Esophagus squamous epithelium (tissue), 5 donors: ENCODE measurements at regions not wholly inside any gene's neighbourhood (a gene's known extent, or its start where the extent isn't known, plus 50 kb on each side); places are given as distances from the start of the nearest gene placed in this dataset.
"Not testable (repeated sequence)": the region's sequence is repeated elsewhere in the genome, so short reads cannot be mapped to it uniquely, and the experiment has no call there.

ENCODE experiments used
- DNase-seq: peaks from one replicate; lab custom pipeline; 2025; lab: John Stamatoyannopoulos, UW
- H3K27ac ChIP-seq, 4 donors: fragments of 200-600 bp; sonication (generic); one replicate each; pipeline ENCODE4 v1.5.1; 2016 to 2019; ENCODE audit warnings: mild to moderate bottlenecking in 1 of 4
- H3K27me3 ChIP-seq, 4 donors: fragments of 200-600 bp; sonication (generic); 1 replicate in 3 of 4; 2 replicates in 1 of 4; pipeline versions ENCODE4 v1.5.1 to v1.6.0; 2017 to 2021; ENCODE audit warnings: antibody characterized with exemption in 1 of 4
- H3K36me3 ChIP-seq, 3 donors: fragments of 200-600 bp; sonication (generic); one replicate each; pipeline ENCODE4 v1.5.1; 2016 to 2019
- H3K4me1 ChIP-seq, 3 donors: fragments of 200-600 bp; sonication (generic); one replicate each; pipeline ENCODE4 v1.5.1; 2017 to 2019
- H3K4me3 ChIP-seq, 4 donors: fragments of 200-600 bp; sonication (generic); 1 replicate in 3 of 4; 2 replicates in 1 of 4; pipeline ENCODE4 v1.5.1; 2016 to 2019; ENCODE audit warnings: mild to moderate bottlenecking in 2 of 4, moderate library complexity in 1 of 4
- H3K9me3 ChIP-seq, 3 donors: fragments of 200-600 bp; sonication (generic); one replicate each; pipeline ENCODE4 v1.5.1; 2016 to 2019
- CTCF ChIP-seq, 6 experiments: fragments of 450-650 bp in 4 of 6; fragments of 200-600 bp in 2 of 6; sonication (generic) in 2 of 6; IDR thresholded peaks; one replicate each; pipeline ENCODE4 v1.5.1; 2016 to 2019; ENCODE audit warnings: antibody characterized with exemption in 6 of 6, mild to moderate bottlenecking in 4 of 6, moderate library complexity in 4 of 6
- POLR2A ChIP-seq, 4 donors: fragments of 450-650 bp; IDR thresholded peaks; one replicate each; pipeline ENCODE4 v1.6.1; 2017; ENCODE audit warnings: antibody characterized with exemption in 4 of 4, mild to moderate bottlenecking in 4 of 4, moderate library complexity in 3 of 4
- WGBS, 2 donors: methylation state at CpG; one replicate each; pipeline ENCODE4 v1.1.5; 2018; 5-methylcytosine and 5-hydroxymethylcytosine counted together
- intact Hi-C: fragments of 100-400 bp; cut with DNase I; formaldehyde crosslinking; loops from one replicate; pipeline ENCODE4 v1.15.0; 2022
- donor health status: DM: yes; HTN: yes; CAD: no.

- 80 to 83% methylated on average over 1 of the region's 1 CpG for WGBS, 2 donors
- TF ChIP-seq CTCF (IDR thresholded peaks at IDR 0.05) (no peak), POLR2A (IDR thresholded peaks at IDR 0.05) (no peak)
Observed at GRCh38 chr14:34085695-34086094, 134.8 kb upstream of the EGLN3 start.

GRCh38 chr14:34081576-34082136 is 130.8 kb upstream of the EGLN3 start:
- H3K27me3 ChIP-seq: peaks cover 0 to 34% (median 0%) of the 10 kb centered on the region in 4 donors
- H3K4me1 ChIP-seq: peaks cover 0 to 27% (median 9%) of the 10 kb centered on the region in 3 donors
- no peak overlapping the region for H3K4me3 ChIP-seq
- no peaks in the 10 kb centered on the region for H3K9me3 ChIP-seq
- no peak for DNase-seq
- peak overlapping the region in 2 of 4 donors; percentile 27 to 32 for H3K27ac ChIP-seq
- no peaks in the 10 kb centered on the region for H3K36me3 ChIP-seq
- TF ChIP-seq CTCF (IDR thresholded peaks at IDR 0.05) (no peak), POLR2A (IDR thresholded peaks at IDR 0.05) (no peak)
- intact Hi-C loops: no loop called here
- WGBS, 2 donors: 22 to 27% methylated on average over 6 of the region's 6 CpGs

More at GRCh38 chr14:34085695-34086094, 134.8 kb upstream of the EGLN3 start:
- no peak overlapping the region for H3K4me3 ChIP-seq
- no peaks in the 10 kb centered on the region for H3K36me3 ChIP-seq
- no peak for DNase-seq
- H3K27me3 ChIP-seq: peaks cover 0 to 50% (median 0%) of the 10 kb centered on the region in 4 donors
- H3K4me1 ChIP-seq: peaks cover 0 to 27% (median 9%) of the 10 kb centered on the region in 3 donors
- intact Hi-C loops: no loop called here
- no peaks in the 10 kb centered on the region for H3K9me3 ChIP-seq
- no peak overlapping the region for H3K27ac ChIP-seq

- DNase-seq: no peak
- intact Hi-C loops: no loop called here
- no peak for TF ChIP-seq POLR2A (IDR thresholded peaks at IDR 0.05)
- no peak for TF ChIP-seq CTCF (IDR thresholded peaks at IDR 0.05)
- no peaks in the 10 kb centered on the region for H3K9me3 ChIP-seq
- H3K27me3 ChIP-seq: peaks cover 0 to 29% (median 0%) of the 10 kb centered on the region in 4 donors
- no peaks in the 10 kb centered on the region for H3K36me3 ChIP-seq
- peak overlapping the region in 2 of 4 donors; percentile 27 to 32 for H3K27ac ChIP-seq
- no peak overlapping the region for H3K4me3 ChIP-seq
- WGBS, 2 donors: 77 to 80% methylated on average over 7 of the region's 7 CpGs
- peaks cover 0 to 27% (median 9%) of the 10 kb centered on the region in 3 donors for H3K4me1 ChIP-seq
Observed at GRCh38 chr14:34081101-34081575, 130.3 kb upstream of the EGLN3 start.

GRCh38 chr14:34079643-34080042 is 128.8 kb upstream of the EGLN3 start:
- H3K36me3 ChIP-seq, DNase-seq, H3K4me3 ChIP-seq, H3K9me3 ChIP-seq, H3K27ac ChIP-seq, intact Hi-C loops: not testable (repeated sequence)
- peaks cover 0 to 22% (median 9%) of the 10 kb centered on the region in 3 donors for H3K4me1 ChIP-seq
- peaks cover 0 to 20% (median 0%) of the 10 kb centered on the region in 4 donors for H3K27me3 ChIP-seq
- WGBS, 2 donors: 64 to 84% methylated on average over 2 of the region's 4 CpGs

GRCh38 chr14:34078117-34078743 is 127.4 kb upstream of the EGLN3 start:
- WGBS, 2 donors: 61 to 78% methylated on average over 6 to 8 of the region's 12 CpGs
- H3K27ac ChIP-seq: no peak overlapping the region
- TF ChIP-seq POLR2A (IDR thresholded peaks at IDR 0.05) (no peak), CTCF (IDR thresholded peaks at IDR 0.05) (no peak)
- no peaks in the 10 kb centered on the region for H3K9me3 ChIP-seq
- H3K4me1 ChIP-seq: peaks cover 0 to 19% (median 9%) of the 10 kb centered on the region in 3 donors
- H3K4me3 ChIP-seq: no peak overlapping the region
- no peak for DNase-seq
- intact Hi-C loops: no loop called here
- peaks cover 0 to 9% (median 0%) of the 10 kb centered on the region in 4 donors for H3K27me3 ChIP-seq
- no peaks in the 10 kb centered on the region for H3K36me3 ChIP-seq
